BE2C (cell line): ENCODE measurements at regions not wholly inside any gene's neighbourhood (a gene's known extent, or its start where the extent isn't known, plus 50 kb on each side); places are given as distances from the start of the nearest gene placed in this dataset.

Experiments used
- DNase-seq: peaks from one replicate; pipeline ENCODE4 v3.0.0-alpha.2; 2020
- H3K27me3 ChIP-seq: fragments of 250-450 bp; sonication (Bioruptor Pico); 2 replicates; pipeline ENCODE4 v1.5.1; 2020; ENCODE audit warnings: mild to moderate bottlenecking
- H3K36me3 ChIP-seq: fragments of 250-450 bp; sonication (Bioruptor Pico); 2 replicates; pipeline ENCODE4 v1.5.1; 2020; ENCODE audit warnings: mild to moderate bottlenecking
- H3K4me1 ChIP-seq: fragments of 250-450 bp; sonication (Bioruptor Pico); 2 replicates; pipeline ENCODE4 v1.5.1; 2020
- H3K4me3 ChIP-seq: 2 replicates; pipeline ENCODE4 v1.5.1; 2011; ENCODE audit warnings: low read depth, low read length
- H3K9me3 ChIP-seq: fragments of 250-450 bp; sonication (Bioruptor Pico); 2 replicates; pipeline ENCODE4 v1.5.1; 2020
- TF ChIP-seq, protein P1 (sequence below): IDR thresholded peaks from 2 replicates; pipeline ENCODE4 v1.5.1; 2012; ENCODE audit warnings: mild to moderate bottlenecking, low read depth, low read length

DNA sequence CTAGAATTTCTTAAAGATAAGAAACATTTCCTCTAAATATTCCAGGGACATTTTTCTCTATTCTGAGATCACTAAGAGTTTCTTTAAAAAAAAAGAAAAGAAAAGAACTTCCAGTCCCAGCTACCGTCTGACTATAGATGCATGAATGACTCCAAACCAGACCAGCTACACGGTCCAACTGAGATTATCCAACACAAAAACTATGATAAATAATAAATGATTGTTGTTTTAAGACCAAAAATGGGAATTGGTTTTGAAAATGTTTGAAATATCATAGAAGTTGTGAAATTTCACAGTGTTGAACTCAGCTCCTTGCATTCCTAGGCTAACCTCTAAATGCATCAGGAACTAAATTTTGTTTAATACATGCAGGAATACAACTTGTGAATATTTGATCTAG lies 1619.6 kb upstream of the LRRTM3 start:
- Histone ChIP-seq H3K27me3 (no peaks in the 10 kb centered on the region), H3K9me3 (no peaks in the 10 kb centered on the region), H3K36me3 (no peaks in the 10 kb centered on the region), H3K4me3 (no peak overlapping the region), H3K4me1 (no peaks in the 10 kb centered on the region)
- TF ChIP-seq, protein P1, sequence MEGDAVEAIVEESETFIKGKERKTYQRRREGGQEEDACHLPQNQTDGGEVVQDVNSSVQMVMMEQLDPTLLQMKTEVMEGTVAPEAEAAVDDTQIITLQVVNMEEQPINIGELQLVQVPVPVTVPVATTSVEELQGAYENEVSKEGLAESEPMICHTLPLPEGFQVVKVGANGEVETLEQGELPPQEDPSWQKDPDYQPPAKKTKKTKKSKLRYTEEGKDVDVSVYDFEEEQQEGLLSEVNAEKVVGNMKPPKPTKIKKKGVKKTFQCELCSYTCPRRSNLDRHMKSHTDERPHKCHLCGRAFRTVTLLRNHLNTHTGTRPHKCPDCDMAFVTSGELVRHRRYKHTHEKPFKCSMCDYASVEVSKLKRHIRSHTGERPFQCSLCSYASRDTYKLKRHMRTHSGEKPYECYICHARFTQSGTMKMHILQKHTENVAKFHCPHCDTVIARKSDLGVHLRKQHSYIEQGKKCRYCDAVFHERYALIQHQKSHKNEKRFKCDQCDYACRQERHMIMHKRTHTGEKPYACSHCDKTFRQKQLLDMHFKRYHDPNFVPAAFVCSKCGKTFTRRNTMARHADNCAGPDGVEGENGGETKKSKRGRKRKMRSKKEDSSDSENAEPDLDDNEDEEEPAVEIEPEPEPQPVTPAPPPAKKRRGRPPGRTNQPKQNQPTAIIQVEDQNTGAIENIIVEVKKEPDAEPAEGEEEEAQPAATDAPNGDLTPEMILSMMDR = no peak
- DNase-seq = no peak

- Histone ChIP-seq H3K9me3 (no peaks in the 10 kb centered on the region), H3K4me3 (no peak overlapping the region), H3K36me3 (no peaks in the 10 kb centered on the region), H3K4me1 (no peaks in the 10 kb centered on the region), H3K27me3 (no peaks in the 10 kb centered on the region)
- DNase-seq = no peak
- TF ChIP-seq, protein P1 = no peak
Measured at GRCh38 chr10:65312876-65313275, 1613.0 kb upstream of the LRRTM3 start.

- no peak for DNase-seq
- TF ChIP-seq, protein P1 = no peak
- H3K27me3 ChIP-seq = no peaks in the 10 kb centered on the region
- no peaks in the 10 kb centered on the region for H3K36me3 ChIP-seq
- no peaks in the 10 kb centered on the region for H3K9me3 ChIP-seq
- no peaks in the 10 kb centered on the region for H3K4me1 ChIP-seq
- H3K4me3 ChIP-seq = no peak overlapping the region
Measured at GRCh38 chr10:65313406-65313805, 1612.4 kb upstream of the LRRTM3 start.

GRCh38 chr10:65314253-65314652 lies 1611.6 kb upstream of the LRRTM3 start:
- TF ChIP-seq, protein P1 = no peak
- no peak for DNase-seq
- Histone ChIP-seq H3K4me1 (peaks cover 3% of the 10 kb centered on the region; the same call in 1 of the 2 replicates), H3K27me3 (no peaks in the 10 kb centered on the region), H3K36me3 (no peaks in the 10 kb centered on the region), H3K9me3 (no peaks in the 10 kb centered on the region), H3K4me3 (no peak overlapping the region)

- H3K4me1 ChIP-seq = peaks cover 10% of the 10 kb centered on the region
- H3K27me3 ChIP-seq = no peaks in the 10 kb centered on the region
- no peak for DNase-seq
- no peaks in the 10 kb centered on the region for H3K36me3 ChIP-seq
- H3K9me3 ChIP-seq = no peaks in the 10 kb centered on the region
- TF ChIP-seq, protein P1 = no peak
- H3K4me3 ChIP-seq = no peak overlapping the region
Measured at GRCh38 chr10:65319493-65319892, 1606.3 kb upstream of the LRRTM3 start.

- H3K4me3 ChIP-seq = no peak overlapping the region
- H3K27me3 ChIP-seq = no peaks in the 10 kb centered on the region
- TF ChIP-seq, protein P1 = no peak
Measured at GRCh38 chr10:65320236-65321026, 1605.4 kb upstream of the LRRTM3 start.

More at GRCh38 chr10:65320236-65321026, 1605.4 kb upstream of the LRRTM3 start:
- DNase-seq = no peak
- Histone ChIP-seq H3K4me1 (peaks cover 10% of the 10 kb centered on the region), H3K9me3 (no peaks in the 10 kb centered on the region), H3K36me3 (no peaks in the 10 kb centered on the region)
